ENCODE measurements at regions not wholly inside any gene's neighbourhood (a gene's known extent, or its start where the extent isn't known, plus 50 kb on each side); places are given as distances from the start of the nearest gene placed in this dataset.

- H4K20me1 ChIP-seq (ENCODE audit: control insufficient read depth, extremely low read depth, insufficient read depth, low read length), result no peaks in the 10 kb centered on the region
- dilution Hi-C loops (cut with MboI; ENCODE audit: extremely low pct_ligation_motif_present, low sequenced_read_pairs), result no loop called here
- TF ChIP-seq EZH2 (IDR thresholded peaks at IDR 0.05; ENCODE audit: low read length), result no peak
- TF ChIP-seq CTCF (optimal IDR thresholded peaks at IDR 0.05 in 1 of 3, IDR thresholded peaks at IDR 0.05 in 1 of 3, conservative IDR thresholded peaks at IDR 0.05 in 1 of 3; ENCODE audit: extremely low read depth in 1 of 3, insufficient read depth in 2 of 3, low read length in 3 of 3), result no peak
Measured at GRCh38 chr11:97850701-97851100, 1170.0 kb upstream of the CNTN5 start.

GRCh38 chr11:97854357-97854756, 1166.4 kb upstream of the CNTN5 start:
- DNase-seq (ENCODE audit: low read depth, low spot score) (no peak), FAIRE-seq (no peak)
- Histone ChIP-seq H3K4me3 (ENCODE audit: control insufficient read depth in 2 of 3, extremely low read depth in 1 of 3, insufficient read depth in 2 of 3, low read depth in 1 of 3, low read length in 3 of 3) (no peak overlapping the region), H2AFZ (ENCODE audit: control insufficient read depth, low read length) (no peak overlapping the region), H3K9ac (ENCODE audit: control insufficient read depth, extremely low read depth, insufficient read depth, low read length) (no peak overlapping the region), H3K36me3 (ENCODE audit: control insufficient read depth in 2 of 2, extremely low read depth in 1 of 2, insufficient read depth in 2 of 2, low read length in 2 of 2) (no peaks in the 10 kb centered on the region), H3K9me1 (ENCODE audit: control insufficient read depth, extremely low read depth, insufficient read depth, low read length) (no peaks in the 10 kb centered on the region), H3K79me2 (ENCODE audit: control insufficient read depth, insufficient read depth, low read length) (no peaks in the 10 kb centered on the region), H3K4me2 (ENCODE audit: control insufficient read depth, extremely low read depth, insufficient read depth, low read depth, low read length) (no peak overlapping the region), H3K27ac (ENCODE audit: control insufficient read depth, insufficient read depth, low read length) (no peak overlapping the region), H4K20me1 (ENCODE audit: control insufficient read depth, extremely low read depth, insufficient read depth, low read length) (no peaks in the 10 kb centered on the region), H3K27me3 (ENCODE audit: control insufficient read depth, extremely low read depth, insufficient read depth, low read length) (no peaks in the 10 kb centered on the region), H3K9me3 (ENCODE audit: control insufficient read depth, low read depth, low read length) (no peaks in the 10 kb centered on the region), H3K4me1 (ENCODE audit: control insufficient read depth, extremely low read depth, insufficient read depth, low read length) (no peaks in the 10 kb centered on the region)
- dilution Hi-C loops (cut with MboI; ENCODE audit: extremely low pct_ligation_motif_present, low sequenced_read_pairs), result no loop called here
- TF ChIP-seq CTCF (optimal IDR thresholded peaks at IDR 0.05 in 1 of 3, IDR thresholded peaks at IDR 0.05 in 1 of 3, conservative IDR thresholded peaks at IDR 0.05 in 1 of 3; ENCODE audit: extremely low read depth in 1 of 3, insufficient read depth in 2 of 3, low read length in 3 of 3) (no peak), EZH2 (IDR thresholded peaks at IDR 0.05; ENCODE audit: low read length) (no peak)

More at GRCh38 chr11:97850701-97851100, 1170.0 kb upstream of the CNTN5 start:
- no peaks in the 10 kb centered on the region for H3K27me3 ChIP-seq (ENCODE audit: control insufficient read depth, extremely low read depth, insufficient read depth, low read length)
- no peak for DNase-seq (ENCODE audit: low read depth, low spot score)
- no peaks in the 10 kb centered on the region for H3K36me3 ChIP-seq (ENCODE audit: control insufficient read depth in 2 of 2, extremely low read depth in 1 of 2, insufficient read depth in 2 of 2, low read length in 2 of 2)
- no peaks in the 10 kb centered on the region for H3K4me1 ChIP-seq (ENCODE audit: control insufficient read depth, extremely low read depth, insufficient read depth, low read length)
- H3K4me3 ChIP-seq (ENCODE audit: control insufficient read depth in 2 of 3, extremely low read depth in 1 of 3, insufficient read depth in 2 of 3, low read depth in 1 of 3, low read length in 3 of 3), result no peak overlapping the region
- no peak overlapping the region for H2AFZ ChIP-seq (ENCODE audit: control insufficient read depth, low read length)
- no peaks in the 10 kb centered on the region for H3K9me1 ChIP-seq (ENCODE audit: control insufficient read depth, extremely low read depth, insufficient read depth, low read length)
- no peak overlapping the region for H3K9ac ChIP-seq (ENCODE audit: control insufficient read depth, extremely low read depth, insufficient read depth, low read length)
- no peaks in the 10 kb centered on the region for H3K9me3 ChIP-seq (ENCODE audit: control insufficient read depth, low read depth, low read length)
- H3K4me2 ChIP-seq (ENCODE audit: control insufficient read depth, extremely low read depth, insufficient read depth, low read depth, low read length), result no peak overlapping the region
- no peak for FAIRE-seq
- H3K79me2 ChIP-seq (ENCODE audit: control insufficient read depth, insufficient read depth, low read length), result no peaks in the 10 kb centered on the region
- H3K27ac ChIP-seq (ENCODE audit: control insufficient read depth, insufficient read depth, low read length), result no peak overlapping the region
